SU-DHL-6 (cell line): ENCODE measurements at regions not wholly inside any gene's neighbourhood (a gene's known extent, or its start where the extent isn't known, plus 50 kb on each side); places are given as distances from the start of the nearest gene placed in this dataset.

ENCODE experiments used
- H2AFZ ChIP-seq: fragments of 200-600 bp; sonication (generic); 2 replicates; pipeline ENCODE4 v1.6.1; 2014; ENCODE audit warnings: low read depth, mild to moderate bottlenecking, moderate library complexity, mixed read lengths, antibody characterized with exemption, low read length; ENCODE audit not compliant: severe bottlenecking
- H3F3A ChIP-seq: fragments of 200-600 bp; shearing (Covaris generic); 2 replicates; pipeline ENCODE4 v1.6.0; 2016; ENCODE audit warnings: antibody characterized with exemption, mild to moderate bottlenecking; ENCODE audit not compliant: insufficient read depth
- H3K27ac ChIP-seq: fragments of 200-600 bp; sonication (generic); 2 replicates; pipeline ENCODE4 v1.5.1; 2016; ENCODE audit warnings: low read depth, mild to moderate bottlenecking, low read length, moderate library complexity, mixed read lengths
- H3K27me3 ChIP-seq: fragments of 200-600 bp; sonication (generic), shearing (Covaris generic); 2 replicates; pipeline ENCODE4 v1.6.0; 2014; ENCODE audit warnings: mild to moderate bottlenecking, low read length
- H3K36me3 ChIP-seq: fragments of 200-600 bp; sonication (generic); 2 replicates; pipeline ENCODE4 v1.6.1; 2014; ENCODE audit warnings: mild to moderate bottlenecking, low read length, mixed read lengths
- H3K4me2 ChIP-seq: fragments of 300-600, 200-600 bp; shearing (Covaris generic), sonication (generic); 2 replicates; pipeline ENCODE4 v1.6.0; 2014; ENCODE audit warnings: low read length, low read depth, mild to moderate bottlenecking; ENCODE audit not compliant: poor library complexity, severe bottlenecking
- H3K4me3 ChIP-seq: fragments of 200-600 bp; sonication (generic); 2 replicates; pipeline ENCODE4 v1.5.1; 2014; ENCODE audit warnings: antibody characterized with exemption, low read length, mild to moderate bottlenecking, mixed read lengths; ENCODE audit not compliant: insufficient read depth, poor library complexity, severe bottlenecking
- H3K79me2 ChIP-seq: fragments of 200-600 bp; sonication (generic); 2 replicates; pipeline ENCODE4 v1.6.1; 2014; ENCODE audit warnings: mild to moderate bottlenecking, low read length, moderate library complexity; ENCODE audit not compliant: insufficient read depth
- H3K9ac ChIP-seq: fragments of 200-600 bp; sonication (generic); 2 replicates; pipeline ENCODE4 v1.7.0; 2014; ENCODE audit warnings: mild to moderate bottlenecking, low read length
- H3K9me2 ChIP-seq: fragments of 200-600 bp; sonication (generic); replicated peaks from 2 replicates; pipeline ENCODE4 v1.6.1; 2014; ENCODE audit warnings: low read length; ENCODE audit not compliant: insufficient read depth
- H3K9me3 ChIP-seq: fragments of 200-600 bp; sonication (generic); 2 replicates; pipeline ENCODE4 v1.6.1; 2014; ENCODE audit warnings: low read length, mixed read lengths; ENCODE audit not compliant: insufficient read depth
- H4K20me1 ChIP-seq: fragments of 200-600 bp; sonication (generic); 2 replicates; pipeline ENCODE4 v1.6.1; 2014; ENCODE audit warnings: low read depth, mild to moderate bottlenecking, antibody characterized with exemption, low read length, moderate library complexity, mixed read lengths
- CTCF ChIP-seq: fragments of 200-600 bp; sonication (generic); IDR thresholded peaks from one replicate; pipeline ENCODE4 v1.5.1; 2017; ENCODE audit warnings: antibody characterized with exemption, mild to moderate bottlenecking, low read length, moderate library complexity; ENCODE audit not compliant: insufficient read depth, poor library complexity, severe bottlenecking
- EZH2phosphoT487 ChIP-seq: fragments of 200-600 bp; sonication (generic), shearing (Covaris generic); conservative IDR thresholded peaks from 2 replicates; pipeline ENCODE4 v1.6.1; 2018; ENCODE audit warnings: mild to moderate bottlenecking, antibody characterized with exemption, low read length, moderate library complexity, mixed read lengths

- Histone ChIP-seq H3K36me3 (no peaks in the 10 kb centered on the region), H3F3A (no peaks in the 10 kb centered on the region), H4K20me1 (no peaks in the 10 kb centered on the region), H3K9me3 (no peaks in the 10 kb centered on the region), H3K9me2 (no peaks in the 10 kb centered on the region), H2AFZ (no peak overlapping the region), H3K4me3 (no peak overlapping the region), H3K4me2 (no peak overlapping the region), H3K79me2 (no peaks in the 10 kb centered on the region), H3K9ac (no peak overlapping the region), H3K27ac (no peak overlapping the region), H3K27me3 (no peaks in the 10 kb centered on the region)
- TF ChIP-seq EZH2phosphoT487 (no peak), CTCF (no peak)
These were observed 848.8 kb upstream of the MAP3K7 start for GRCh38 chr6:91435630-91436029.

- Histone ChIP-seq H3K9me3 (no peaks in the 10 kb centered on the region), H3K4me2 (no peak overlapping the region), H3K9me2 (no peaks in the 10 kb centered on the region), H3K36me3 (no peaks in the 10 kb centered on the region), H4K20me1 (no peaks in the 10 kb centered on the region), H3F3A (no peaks in the 10 kb centered on the region), H3K27ac (no peak overlapping the region), H3K27me3 (no peaks in the 10 kb centered on the region), H3K9ac (no peak overlapping the region), H2AFZ (no peak overlapping the region), H3K4me3 (no peak overlapping the region), H3K79me2 (no peaks in the 10 kb centered on the region)
- TF ChIP-seq EZH2phosphoT487 = no peak
- TF ChIP-seq CTCF = no peak
These were observed 847.7 kb upstream of the MAP3K7 start for GRCh38 chr6:91434576-91434975.

- H3K27ac ChIP-seq = no peak overlapping the region
- TF ChIP-seq CTCF (no peak), EZH2phosphoT487 (no peak)
- no peak overlapping the region for H2AFZ ChIP-seq
These were observed 847.0 kb upstream of the MAP3K7 start for GRCh38 chr6:91433660-91434534.

More at GRCh38 chr6:91433660-91434534, 847.0 kb upstream of the MAP3K7 start:
- Histone ChIP-seq H3K9ac (no peak overlapping the region), H4K20me1 (no peaks in the 10 kb centered on the region), H3K9me3 (no peaks in the 10 kb centered on the region), H3K27me3 (no peaks in the 10 kb centered on the region), H3K36me3 (no peaks in the 10 kb centered on the region), H3K4me3 (no peak overlapping the region), H3K4me2 (no peak overlapping the region), H3K79me2 (no peaks in the 10 kb centered on the region), H3K9me2 (no peaks in the 10 kb centered on the region), H3F3A (no peaks in the 10 kb centered on the region)
